Neural progenitor cell (in vitro differentiated cells): ENCODE measurements at regions not wholly inside any gene's neighbourhood (a gene's known extent, or its start where the extent isn't known, plus 50 kb on each side); places are given as distances from the start of the nearest gene placed in this dataset.

Experiments
- DNase-seq: peaks from one replicate; pipeline ENCODE4 v3.0.0-alpha.2; 2016; ENCODE audit warnings: low spot score
- H2AFZ ChIP-seq: fragments of 200-600 bp; sonication (generic); replicated peaks from 2 replicates; pipeline ENCODE4 v1.6.1; 2016; ENCODE audit warnings: antibody characterized with exemption
- H3F3A ChIP-seq: fragments of 200-600 bp; sonication (generic); 2 replicates; pipeline ENCODE4 v1.6.1; 2016; ENCODE audit warnings: antibody characterized with exemption, low read depth
- H3K27ac ChIP-seq: fragments of 200-600 bp; sonication (generic); 2 replicates; pipeline ENCODE4 v1.5.1; 2016; ENCODE audit warnings: mild to moderate bottlenecking
- H3K27me3 ChIP-seq: fragments of 200-600 bp; sonication (generic); 2 replicates; pipeline ENCODE4 v1.6.1; 2016; ENCODE audit warnings: mild to moderate bottlenecking, moderate library complexity
- H3K36me3 ChIP-seq: fragments of 200-600 bp; sonication (generic); 2 replicates; pipeline ENCODE4 v1.5.1; 2016
- H3K4me1 ChIP-seq: fragments of 200-600 bp; sonication (generic); 2 replicates; pipeline ENCODE4 v1.6.1; 2016; ENCODE audit warnings: mixed run types
- H3K4me2 ChIP-seq: fragments of 200-600 bp; sonication (generic); 2 replicates; pipeline ENCODE4 v1.6.1; 2016
- H3K4me3 ChIP-seq: fragments of 200-600 bp; sonication (generic); 2 replicates; pipeline ENCODE4 v1.5.1; 2016
- H3K79me2 ChIP-seq: fragments of 200-600 bp; sonication (generic); 2 replicates; pipeline ENCODE4 v1.6.1; 2016; ENCODE audit warnings: low read depth
- H3K9ac ChIP-seq: fragments of 200-600 bp; sonication (generic); 2 replicates; pipeline ENCODE4 v1.6.1; 2016
- H3K9me3 ChIP-seq: fragments of 200-600 bp; sonication (generic); 2 replicates; pipeline ENCODE4 v1.5.1; 2016; ENCODE audit warnings: low read depth
- H4K20me1 ChIP-seq: fragments of 200-600 bp; sonication (generic); 2 replicates; pipeline ENCODE4 v1.6.1; 2016; ENCODE audit warnings: low read depth
- H3K27ac Mint-ChIP-seq: 3 replicates; pipeline ENCODE4 v1.8.0; 2021; ENCODE audit warnings: mixed read lengths
- H3K27me3 Mint-ChIP-seq: 2 replicates; pipeline ENCODE4 v1.8.0; 2022; ENCODE audit warnings: low read depth, mild to moderate bottlenecking, inconsistent platforms, moderate library complexity, mixed read lengths; ENCODE audit not compliant: insufficient read depth
- H3K36me3 Mint-ChIP-seq: 3 replicates; pipeline ENCODE4 v1.8.0; 2021; ENCODE audit warnings: mixed read lengths
- H3K4me1 Mint-ChIP-seq: 3 replicates; pipeline ENCODE4 v1.8.0; 2021; ENCODE audit warnings: mixed read lengths
- H3K4me3 Mint-ChIP-seq: 3 replicates; pipeline ENCODE4 v1.8.0; 2021; ENCODE audit warnings: mild to moderate bottlenecking, moderate library complexity, mixed read lengths
- H3K9me3 Mint-ChIP-seq: 3 replicates; pipeline ENCODE4 v1.8.0; 2020; ENCODE audit warnings: mixed read lengths
- EZH2 ChIP-seq: fragments of 200-600 bp; sonication (generic); IDR thresholded peaks from 2 replicates; pipeline ENCODE4 v1.6.1; 2017; ENCODE audit warnings: antibody characterized with exemption, mild to moderate bottlenecking, moderate library complexity
- EZH2phosphoT487 ChIP-seq: fragments of 200-600 bp; sonication (generic); IDR thresholded peaks from 2 replicates; pipeline ENCODE4 v1.6.1; 2017; ENCODE audit warnings: antibody characterized with exemption
- TF ChIP-seq, protein P1 (sequence below): fragments of 200-600 bp; sonication (generic); IDR thresholded peaks from 2 replicates; pipeline ENCODE4 v1.5.1; 2017; ENCODE audit warnings: antibody characterized with exemption, mild to moderate bottlenecking

DNA sequence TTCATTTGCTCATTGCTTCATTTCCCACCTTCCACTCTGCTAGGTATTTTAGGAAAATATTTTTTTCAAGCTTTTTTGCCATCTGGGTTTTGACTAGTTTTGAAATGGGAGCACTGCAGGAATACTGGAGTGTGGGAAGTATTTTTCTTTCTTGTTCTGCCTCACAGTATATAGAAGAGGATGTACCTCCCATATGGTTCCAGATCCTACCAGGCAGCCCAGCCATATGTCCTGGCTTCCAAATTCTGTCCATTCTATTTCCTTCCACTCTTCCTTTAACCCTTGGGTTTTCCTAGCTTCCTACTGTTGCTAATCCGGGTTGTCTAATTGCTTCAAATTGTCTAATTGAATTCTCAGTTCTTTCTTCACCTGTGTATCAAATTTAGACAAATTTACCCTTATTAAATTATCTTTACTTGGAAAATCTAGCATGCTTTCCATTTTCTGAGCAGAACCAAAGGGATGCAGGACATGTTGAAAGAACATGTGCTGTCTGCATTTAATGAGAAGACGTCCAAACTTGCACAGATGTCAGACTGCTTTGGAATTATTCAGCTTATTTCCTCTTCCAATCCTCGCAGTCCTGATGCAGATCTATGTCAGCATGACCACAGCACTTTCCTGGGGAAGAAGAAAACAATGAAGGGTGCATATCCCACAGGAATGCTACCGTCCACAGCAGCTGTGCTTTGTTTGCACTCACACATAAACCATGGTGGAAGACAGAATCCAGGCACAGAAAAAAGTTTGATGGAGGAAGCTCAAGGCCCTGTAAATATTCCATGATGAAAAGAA is 1273.9 kb upstream of the MAP3K7 start:
- no peak overlapping the region for H2AFZ ChIP-seq
- H3K79me2 ChIP-seq: no peaks in the 10 kb centered on the region
- H3K4me1 ChIP-seq: no peaks in the 10 kb centered on the region
- Mint-ChIP-seq H3K4me1 (peaks cover 10% of the 10 kb centered on the region), H3K36me3 (no peaks in the 10 kb centered on the region), H3K27ac (no peak overlapping the region), H3K9me3 (no peaks in the 10 kb centered on the region), H3K27me3 (no peaks in the 10 kb centered on the region), H3K4me3 (no peak overlapping the region)
- no peak overlapping the region for H3K27ac ChIP-seq
- H3K4me3 ChIP-seq: no peak overlapping the region
- no peaks in the 10 kb centered on the region for H3K27me3 ChIP-seq
- DNase-seq: no peak
- H3K9ac ChIP-seq: no peak overlapping the region
- no peak overlapping the region for H3K4me2 ChIP-seq
- H3K36me3 ChIP-seq: no peaks in the 10 kb centered on the region
- TF ChIP-seq EZH2: no peak
- TF ChIP-seq, protein P1, sequence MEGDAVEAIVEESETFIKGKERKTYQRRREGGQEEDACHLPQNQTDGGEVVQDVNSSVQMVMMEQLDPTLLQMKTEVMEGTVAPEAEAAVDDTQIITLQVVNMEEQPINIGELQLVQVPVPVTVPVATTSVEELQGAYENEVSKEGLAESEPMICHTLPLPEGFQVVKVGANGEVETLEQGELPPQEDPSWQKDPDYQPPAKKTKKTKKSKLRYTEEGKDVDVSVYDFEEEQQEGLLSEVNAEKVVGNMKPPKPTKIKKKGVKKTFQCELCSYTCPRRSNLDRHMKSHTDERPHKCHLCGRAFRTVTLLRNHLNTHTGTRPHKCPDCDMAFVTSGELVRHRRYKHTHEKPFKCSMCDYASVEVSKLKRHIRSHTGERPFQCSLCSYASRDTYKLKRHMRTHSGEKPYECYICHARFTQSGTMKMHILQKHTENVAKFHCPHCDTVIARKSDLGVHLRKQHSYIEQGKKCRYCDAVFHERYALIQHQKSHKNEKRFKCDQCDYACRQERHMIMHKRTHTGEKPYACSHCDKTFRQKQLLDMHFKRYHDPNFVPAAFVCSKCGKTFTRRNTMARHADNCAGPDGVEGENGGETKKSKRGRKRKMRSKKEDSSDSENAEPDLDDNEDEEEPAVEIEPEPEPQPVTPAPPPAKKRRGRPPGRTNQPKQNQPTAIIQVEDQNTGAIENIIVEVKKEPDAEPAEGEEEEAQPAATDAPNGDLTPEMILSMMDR: no peak
- no peak for TF ChIP-seq EZH2phosphoT487
- no peaks in the 10 kb centered on the region for H3K9me3 ChIP-seq
- H3F3A ChIP-seq: no peaks in the 10 kb centered on the region
- no peaks in the 10 kb centered on the region for H4K20me1 ChIP-seq

DNA sequence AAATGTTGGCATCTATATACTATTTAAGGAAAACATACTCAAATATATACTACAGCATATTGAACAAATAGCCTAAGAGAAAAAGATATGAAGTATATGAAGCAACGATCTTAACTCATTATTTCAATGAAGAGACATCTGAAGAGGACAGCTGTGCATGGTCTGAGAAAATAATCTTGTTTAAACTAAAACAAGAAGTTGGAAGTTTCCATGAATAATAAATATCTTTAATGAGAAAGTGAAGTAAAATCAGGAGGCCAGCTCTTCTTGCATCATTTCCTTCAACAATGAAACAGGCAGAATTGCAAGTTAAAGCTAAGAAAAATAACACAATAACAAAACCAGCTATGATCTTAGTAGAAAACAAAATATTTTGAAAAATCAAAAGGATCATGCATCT is 1265.4 kb upstream of the MAP3K7 start:
- TF ChIP-seq EZH2 (no peak), EZH2phosphoT487 (no peak)
- TF ChIP-seq, protein P1: no peak
- no peak for DNase-seq
- Histone ChIP-seq H3K27me3 (no peaks in the 10 kb centered on the region), H3K27ac (no peak overlapping the region), H3K79me2 (no peaks in the 10 kb centered on the region), H3K9ac (no peak overlapping the region), H3K4me1 (no peaks in the 10 kb centered on the region), H2AFZ (no peak overlapping the region), H3K9me3 (no peaks in the 10 kb centered on the region), H3F3A (no peaks in the 10 kb centered on the region), H3K36me3 (no peaks in the 10 kb centered on the region), H3K4me3 (no peak overlapping the region), H4K20me1 (no peaks in the 10 kb centered on the region), H3K4me2 (no peak overlapping the region)
- no peaks in the 10 kb centered on the region for H3K36me3 Mint-ChIP-seq
- no peaks in the 10 kb centered on the region for H3K27me3 Mint-ChIP-seq
- no peaks in the 10 kb centered on the region for H3K4me1 Mint-ChIP-seq
- H3K9me3 Mint-ChIP-seq: no peaks in the 10 kb centered on the region
- H3K4me3 Mint-ChIP-seq: no peak overlapping the region
- H3K27ac Mint-ChIP-seq: no peak overlapping the region

DNA sequence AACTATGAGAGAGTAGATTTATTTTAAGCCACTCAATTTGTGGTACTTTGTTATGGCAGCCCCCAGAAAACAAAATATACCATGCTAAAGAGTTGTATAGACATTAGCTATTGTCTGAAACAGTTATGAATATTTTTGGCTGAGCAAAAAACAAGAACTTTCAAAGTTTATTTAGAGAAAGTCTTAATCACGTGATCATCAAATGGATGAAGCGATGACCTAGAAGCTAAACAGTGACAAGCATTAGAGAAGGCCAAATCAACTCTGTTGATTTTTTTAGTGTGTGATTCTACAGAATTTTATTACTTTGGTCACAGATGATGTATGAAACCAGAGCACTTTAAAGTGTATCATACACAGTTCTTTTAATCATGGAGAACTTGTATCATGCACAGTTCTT is 1247.9 kb upstream of the MAP3K7 start:
- Mint-ChIP-seq H3K36me3 (no peaks in the 10 kb centered on the region), H3K27me3 (no peaks in the 10 kb centered on the region), H3K9me3 (no peaks in the 10 kb centered on the region), H3K4me3 (no peak overlapping the region), H3K27ac (no peak overlapping the region), H3K4me1 (peaks cover 13% of the 10 kb centered on the region)
- no peak overlapping the region for H3K27ac ChIP-seq
- no peaks in the 10 kb centered on the region for H3K79me2 ChIP-seq
- H3F3A ChIP-seq: no peaks in the 10 kb centered on the region
- H2AFZ ChIP-seq: no peak overlapping the region
- no peak overlapping the region for H3K9ac ChIP-seq
- DNase-seq: no peak
- H3K4me3 ChIP-seq: no peak overlapping the region
- TF ChIP-seq EZH2 (no peak), EZH2phosphoT487 (no peak)
- TF ChIP-seq, protein P1: no peak
- H3K4me1 ChIP-seq: peaks cover 5% of the 10 kb centered on the region
- no peak overlapping the region for H3K4me2 ChIP-seq
- no peaks in the 10 kb centered on the region for H3K9me3 ChIP-seq
- no peaks in the 10 kb centered on the region for H3K36me3 ChIP-seq
- no peaks in the 10 kb centered on the region for H4K20me1 ChIP-seq
- no peaks in the 10 kb centered on the region for H3K27me3 ChIP-seq
